ENCODE measurements at regions not wholly inside any gene's neighbourhood (a gene's known extent, or its start where the extent isn't known, plus 50 kb on each side); places are given as distances from the start of the nearest gene placed in this dataset.

DNA sequence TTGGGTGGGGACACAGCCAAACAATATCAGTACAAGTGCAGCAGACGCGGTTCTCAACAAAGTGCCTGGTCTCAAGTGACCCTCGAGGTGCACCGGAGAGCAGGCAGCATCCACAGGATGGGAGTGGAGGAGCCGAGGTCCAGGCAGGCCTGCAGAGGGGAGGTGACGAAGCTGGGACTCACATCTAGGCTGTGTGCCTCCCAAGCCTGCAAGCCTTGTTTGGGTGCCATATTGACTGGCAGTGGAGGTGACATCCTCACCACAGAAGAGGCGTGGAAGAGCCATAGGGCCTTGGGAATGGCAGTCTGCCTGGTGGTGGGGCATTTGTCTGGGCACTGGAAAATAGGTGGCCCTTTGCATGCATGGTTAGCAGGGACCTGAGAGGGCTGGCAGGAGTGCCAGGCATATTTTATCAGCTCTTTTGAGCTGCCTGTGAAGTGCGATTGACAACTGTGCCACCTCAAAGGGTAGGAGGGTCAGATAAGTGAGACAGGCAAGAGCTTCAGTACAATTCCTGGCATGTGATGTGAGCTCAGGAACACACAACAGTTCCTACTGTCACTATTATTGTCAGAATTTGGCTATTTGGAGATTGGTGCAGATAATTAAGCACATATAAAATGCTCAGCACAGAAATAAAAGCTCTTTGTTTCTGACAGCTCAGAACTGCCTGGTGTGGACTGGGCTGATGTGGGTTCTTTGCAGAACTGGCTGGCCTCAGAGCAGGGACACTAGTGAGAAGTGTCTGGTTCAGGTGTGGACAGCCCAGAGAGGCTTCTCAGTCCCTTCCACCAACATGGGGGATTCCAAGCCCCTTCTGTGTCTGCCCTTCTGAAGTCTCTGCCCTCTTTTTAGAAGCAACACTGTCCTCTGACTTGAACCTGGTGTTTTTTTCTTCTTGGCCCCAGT lies 347.6 kb upstream of the AJAP1 start:
- intact Hi-C loops (cut with DNase I), result no loop called here
- DNase-seq (ENCODE audit: missing footprints), result no peak
- peak; percentile 88 for ATAC-seq

GRCh38 chr1:4307468-4307845 lies 347.0 kb upstream of the AJAP1 start:
- intact Hi-C loops (cut with DNase I), result no loop called here
- ATAC-seq (no peak), DNase-seq (ENCODE audit: missing footprints) (no peak)

- DNase-seq (ENCODE audit: missing footprints) (no peak), ATAC-seq (no peak)
- intact Hi-C loops (cut with DNase I), result no loop called here
These were observed 346.4 kb upstream of the AJAP1 start for GRCh38 chr1:4307911-4308545.

- DNase-seq (ENCODE audit: missing footprints) (no peak), ATAC-seq (no peak)
- intact Hi-C loops (cut with DNase I), result no loop called here
These were observed 345.6 kb upstream of the AJAP1 start for GRCh38 chr1:4308806-4309205.

- DNase-seq (ENCODE audit: missing footprints), result no peak
- ATAC-seq, result no peak
- intact Hi-C loops (cut with DNase I), result no loop called here
These were observed 344.6 kb upstream of the AJAP1 start for GRCh38 chr1:4309676-4310320.

DNA sequence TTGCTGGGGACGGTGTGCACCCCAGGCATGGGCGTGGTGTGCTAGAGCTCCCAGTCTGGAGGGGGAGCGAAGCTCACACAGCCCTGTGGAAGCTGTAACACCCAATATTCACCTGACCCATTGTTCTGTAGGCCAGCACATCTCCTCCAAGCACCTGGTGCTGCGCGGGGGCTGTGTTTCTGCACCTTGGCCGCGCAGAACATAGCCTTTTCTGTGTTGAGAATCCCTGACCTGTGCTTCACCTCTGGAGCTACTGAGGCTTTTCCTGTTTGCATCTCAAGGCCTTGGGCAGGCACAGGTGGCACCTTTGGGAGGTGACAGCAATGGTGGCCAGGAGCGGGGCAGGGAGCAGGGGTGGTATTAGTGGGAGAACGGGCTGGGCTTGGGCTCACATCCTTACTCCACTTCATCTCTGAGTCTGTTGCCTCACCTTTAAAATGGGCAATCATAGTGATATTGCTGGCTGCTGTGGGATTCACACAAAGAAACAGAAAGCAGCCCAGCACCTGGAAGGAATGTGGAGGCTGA lies 343.9 kb upstream of the AJAP1 start:
- intact Hi-C loops (cut with DNase I), result no loop called here
- no peak for ATAC-seq
- no peak for DNase-seq (ENCODE audit: missing footprints)

- ATAC-seq, result no peak
- no peak for DNase-seq (ENCODE audit: missing footprints)
- intact Hi-C loops (cut with DNase I), result no loop called here
These were observed 342.4 kb upstream of the AJAP1 start for GRCh38 chr1:4312024-4312423.

DNA sequence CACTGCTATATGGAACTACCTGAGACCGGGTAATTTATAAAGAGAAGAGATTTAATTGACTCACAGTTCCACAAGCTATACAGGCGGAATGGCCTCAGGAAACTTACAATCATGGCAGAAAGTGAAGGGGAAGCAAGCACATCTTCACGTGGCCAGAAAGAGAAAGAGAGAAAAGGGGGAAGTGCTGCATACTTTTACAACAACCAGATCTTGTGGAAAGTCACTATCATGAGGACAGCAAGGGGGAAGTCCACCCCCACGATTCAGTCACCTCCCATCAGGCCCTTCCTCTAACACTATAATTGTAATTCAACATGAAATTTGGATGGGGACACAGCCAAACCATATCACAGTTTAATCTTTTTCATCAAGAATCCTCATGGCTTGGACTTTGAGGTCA lies 339.2 kb upstream of the AJAP1 start:
- DNase-seq (ENCODE audit: missing footprints) (no peak), ATAC-seq (no peak)
- intact Hi-C loops (cut with DNase I), result no loop called here

DNA sequence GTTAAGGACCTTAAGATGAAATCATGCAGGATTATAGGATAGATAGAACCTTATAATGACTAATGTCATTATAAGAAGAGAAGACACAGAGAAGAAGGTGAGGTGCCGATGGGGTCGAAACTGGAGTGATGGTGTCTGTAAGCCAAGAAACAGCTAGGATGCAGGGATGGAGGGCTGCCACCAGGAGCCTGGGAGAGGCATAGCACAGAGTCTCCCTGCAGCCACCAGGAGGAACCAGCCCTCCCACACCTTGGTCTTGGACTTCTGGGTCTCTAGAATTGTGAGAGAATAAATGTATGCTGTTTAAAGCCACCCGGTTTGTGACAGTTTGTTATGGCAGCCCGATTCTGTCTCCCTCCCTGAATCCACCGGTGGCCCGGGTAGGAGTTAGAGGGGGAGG lies 337.2 kb upstream of the AJAP1 start:
- intact Hi-C loops (cut with DNase I), result no loop called here
- DNase-seq (ENCODE audit: missing footprints) (no peak), ATAC-seq (no peak)

DNA sequence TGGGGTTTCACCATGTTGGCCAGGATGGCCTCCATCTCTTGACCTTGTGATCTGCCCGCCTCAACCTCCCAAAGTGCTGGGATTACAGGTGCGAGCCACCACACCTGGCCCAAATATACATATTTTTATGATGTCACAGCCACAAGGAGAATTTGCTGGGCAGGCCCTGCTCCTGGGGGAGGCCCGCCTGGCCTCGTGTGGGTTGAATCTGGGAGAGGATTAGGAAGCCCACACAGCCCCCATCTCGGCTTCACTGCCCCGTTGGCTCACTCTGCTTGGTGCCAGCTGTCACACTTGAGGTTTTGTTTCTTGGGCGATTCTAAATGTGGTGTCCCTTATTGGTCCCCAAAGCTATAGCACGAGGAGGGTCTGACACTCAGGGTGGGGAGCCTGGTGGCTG lies 335.7 kb upstream of the AJAP1 start:
- intact Hi-C loops (cut with DNase I), result no loop called here
- ATAC-seq, result no peak
- DNase-seq (ENCODE audit: missing footprints), result no peak

DNA sequence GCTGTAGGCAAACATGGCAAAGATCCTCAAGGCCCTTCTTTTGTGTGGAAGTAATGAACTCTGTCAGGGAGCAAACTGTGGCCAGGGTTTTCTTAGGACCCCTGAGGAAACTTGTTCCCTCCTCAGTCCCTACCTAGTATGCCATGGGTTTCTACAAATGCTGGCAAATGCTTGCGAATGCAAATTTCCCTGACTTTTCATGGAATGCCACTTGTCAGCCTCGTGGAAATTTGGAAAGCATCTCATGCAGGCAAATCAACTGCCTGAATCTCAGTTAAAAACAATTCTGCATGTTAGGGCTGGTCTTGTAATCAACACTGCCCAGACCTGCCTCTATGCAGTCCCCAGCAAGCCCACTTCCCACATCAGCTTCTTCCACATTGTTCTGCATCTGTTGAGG lies 334.9 kb upstream of the AJAP1 start:
- intact Hi-C loops (cut with DNase I), result no loop called here
- DNase-seq (ENCODE audit: missing footprints), result no peak
- no peak for ATAC-seq

DNA sequence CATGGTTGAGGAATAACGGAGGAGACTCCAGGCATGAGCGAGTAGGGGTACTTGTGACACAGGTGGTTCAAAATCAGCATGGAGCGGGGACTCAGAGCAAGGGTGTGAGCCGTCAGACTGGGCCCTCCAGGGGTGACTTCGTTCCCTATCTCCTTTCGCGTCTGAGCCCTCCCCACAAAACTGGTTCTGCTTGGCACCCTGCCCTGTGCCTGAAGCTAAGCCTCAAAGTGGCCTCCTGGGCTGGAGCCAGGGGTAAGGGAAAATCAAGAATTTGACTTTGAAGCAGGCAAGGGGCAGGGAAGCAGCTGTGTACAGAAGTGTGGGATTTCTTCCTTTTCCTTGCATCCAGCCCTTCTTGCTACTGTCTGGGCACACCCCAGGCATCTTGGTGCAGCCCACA lies 331.5 kb upstream of the AJAP1 start:
- DNase-seq (ENCODE audit: missing footprints), result no peak
- intact Hi-C loops (cut with DNase I), result no loop called here
- ATAC-seq, result no peak

GRCh38 chr1:4323309-4323708 lies 331.1 kb upstream of the AJAP1 start:
- intact Hi-C loops (cut with DNase I), result no loop called here
- DNase-seq (ENCODE audit: missing footprints), result no peak
- no peak for ATAC-seq

- intact Hi-C loops (cut with DNase I), result no loop called here
These were observed 329.9 kb upstream of the AJAP1 start for GRCh38 chr1:4324525-4324924.

GRCh38 chr1:4327142-4327541 lies 327.3 kb upstream of the AJAP1 start:
- no peak for ATAC-seq
- intact Hi-C loops (cut with DNase I), result no loop called here
- DNase-seq (ENCODE audit: missing footprints), result no peak

More at GRCh38 chr1:4324525-4324924, 329.9 kb upstream of the AJAP1 start:
- no peak for DNase-seq (ENCODE audit: missing footprints)
- ATAC-seq, result no peak

DNA sequence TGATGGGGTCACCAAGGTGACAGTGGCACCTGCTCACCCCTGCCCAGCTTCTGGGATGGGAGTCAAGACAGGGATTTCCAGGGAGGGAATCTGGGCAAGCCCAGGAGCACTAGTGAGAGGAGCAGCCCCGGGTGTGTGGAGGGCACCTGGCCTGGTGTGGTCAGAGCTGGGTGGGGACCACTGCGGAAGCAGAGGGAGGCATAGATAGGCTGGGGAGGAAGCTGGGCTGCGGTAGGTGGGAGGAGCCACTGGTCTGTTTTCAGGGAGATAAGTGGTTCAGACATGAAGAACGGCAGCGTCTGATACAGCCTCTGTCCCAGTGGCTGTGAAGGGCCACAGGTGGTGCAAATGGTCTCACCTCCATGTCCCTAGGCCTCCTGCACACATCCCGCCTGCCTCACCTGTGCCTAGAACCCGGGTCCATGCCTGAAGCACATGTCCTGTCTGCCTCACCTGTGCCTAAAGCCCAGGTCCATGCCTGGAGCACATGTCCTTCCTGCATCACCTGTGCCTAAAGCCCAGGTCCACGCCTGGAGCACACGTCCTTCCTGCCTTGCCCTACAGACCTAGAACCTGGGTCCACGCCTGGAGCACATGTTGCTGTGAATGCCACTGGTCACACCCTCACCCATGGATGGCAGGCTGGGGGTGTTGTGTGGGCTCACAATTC lies 325.9 kb upstream of the AJAP1 start:
- intact Hi-C loops (cut with DNase I), result no loop called here
- DNase-seq (ENCODE audit: missing footprints) (no peak), ATAC-seq (no peak)

- intact Hi-C loops (cut with DNase I), result no loop called here
- DNase-seq (ENCODE audit: missing footprints), result no peak
These were observed 323.3 kb upstream of the AJAP1 start for GRCh38 chr1:4330805-4331766.

DNA sequence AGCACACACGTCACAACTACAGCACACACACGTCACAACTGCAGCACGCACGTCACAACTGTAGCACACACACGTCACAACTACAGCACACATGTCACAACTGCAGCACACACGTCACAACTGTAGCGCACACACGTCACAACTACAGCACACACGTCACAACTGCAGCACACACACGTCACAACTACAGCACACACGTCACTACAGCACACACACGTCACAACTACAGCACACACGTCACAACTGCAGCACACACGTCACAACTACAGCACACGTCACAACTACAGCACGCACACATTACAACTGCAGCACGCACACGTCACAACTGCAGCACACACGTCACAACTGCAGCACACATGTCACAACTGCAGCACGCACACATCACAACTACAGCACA lies 322.6 kb upstream of the AJAP1 start:
- ATAC-seq, result no peak
- DNase-seq (ENCODE audit: missing footprints), result no peak
- intact Hi-C loops (cut with DNase I), result no loop called here

More at GRCh38 chr1:4330805-4331766, 323.3 kb upstream of the AJAP1 start:
- ATAC-seq, result no peak
